ENCODE measurements at regions not wholly inside any gene's neighbourhood (a gene's known extent, or its start where the extent isn't known, plus 50 kb on each side); places are given as distances from the start of the nearest gene placed in this dataset.

DNA sequence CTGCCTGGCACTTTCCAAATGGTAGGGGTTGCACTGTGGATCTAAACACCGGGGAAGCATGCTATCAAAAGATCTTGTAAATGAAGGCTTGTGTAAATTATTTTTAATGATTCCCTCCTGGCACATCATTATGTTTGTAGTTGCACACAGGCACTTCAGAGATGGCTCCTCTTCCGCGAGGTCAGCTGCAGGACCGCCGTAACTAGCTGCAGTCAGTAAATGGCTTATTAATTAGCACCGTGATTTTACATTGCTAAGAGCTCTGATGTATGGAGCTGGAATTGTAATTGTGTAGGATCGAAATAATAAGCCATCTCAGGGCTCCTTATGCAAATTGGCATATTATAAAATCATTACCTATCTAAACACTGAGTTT lies 397.6 kb upstream of the IRX1 start:
- no peak for ATAC-seq (ENCODE audit: insufficient number of reproducible peaks, low FRiP score, low read depth)
- Histone ChIP-seq H3K36me3 (no peaks in the 10 kb centered on the region), H3K27ac (no peak overlapping the region), H3K4me1 (ENCODE audit: control insufficient read depth in 1 of 2, low read depth in 2 of 2) (no peaks in the 10 kb centered on the region), H3K27me3 (replicated peaks; ENCODE audit: insufficient read depth) (no peaks in the 10 kb centered on the region), H3K9me3 (no peaks in the 10 kb centered on the region), H3K4me3 (no peak overlapping the region)
- no peak for TF ChIP-seq CTCF (IDR thresholded peaks at IDR 0.05)
- no peak for DNase-seq (ENCODE audit: low spot score)

DNA sequence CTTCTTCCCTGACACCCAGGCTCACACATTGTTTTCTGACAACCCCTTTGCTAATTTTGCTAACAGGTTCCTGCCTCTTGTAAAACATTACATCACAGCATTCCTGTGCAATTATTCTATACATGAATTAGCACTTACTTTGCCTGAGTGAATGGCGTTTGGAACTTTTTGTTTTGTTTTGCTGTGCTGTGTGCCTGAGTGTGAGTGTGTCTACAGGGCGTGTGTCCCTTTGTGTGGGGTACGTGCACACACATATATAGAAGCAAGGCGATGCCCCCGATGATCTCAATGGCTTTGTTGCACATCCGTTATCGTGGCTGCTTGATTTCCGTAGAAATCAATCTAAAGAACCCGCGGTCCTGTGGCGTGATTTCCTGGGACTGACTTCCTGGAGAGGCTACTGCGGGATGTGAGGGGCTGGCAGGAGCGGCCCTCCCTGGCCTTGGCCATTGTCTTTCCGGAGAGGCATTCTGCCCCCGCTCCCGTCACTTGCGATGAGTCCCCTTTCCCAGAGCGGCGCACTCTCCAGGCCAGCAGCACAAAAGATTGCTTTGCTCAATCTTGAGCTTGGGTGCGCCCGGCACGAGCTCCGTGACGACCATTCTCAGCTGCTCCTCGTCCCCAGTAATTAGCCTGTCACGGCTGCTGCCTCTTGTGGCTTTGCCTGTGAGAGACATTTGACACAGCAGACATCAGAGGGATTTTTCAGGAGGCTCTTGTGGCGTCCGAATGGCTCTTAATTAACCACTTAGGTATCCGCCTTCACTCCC lies 398.1 kb upstream of the IRX1 start:
- H3K27me3 ChIP-seq (replicated peaks; ENCODE audit: insufficient read depth), result no peaks in the 10 kb centered on the region
- ATAC-seq (ENCODE audit: insufficient number of reproducible peaks, low FRiP score, low read depth), result no peak

DNA sequence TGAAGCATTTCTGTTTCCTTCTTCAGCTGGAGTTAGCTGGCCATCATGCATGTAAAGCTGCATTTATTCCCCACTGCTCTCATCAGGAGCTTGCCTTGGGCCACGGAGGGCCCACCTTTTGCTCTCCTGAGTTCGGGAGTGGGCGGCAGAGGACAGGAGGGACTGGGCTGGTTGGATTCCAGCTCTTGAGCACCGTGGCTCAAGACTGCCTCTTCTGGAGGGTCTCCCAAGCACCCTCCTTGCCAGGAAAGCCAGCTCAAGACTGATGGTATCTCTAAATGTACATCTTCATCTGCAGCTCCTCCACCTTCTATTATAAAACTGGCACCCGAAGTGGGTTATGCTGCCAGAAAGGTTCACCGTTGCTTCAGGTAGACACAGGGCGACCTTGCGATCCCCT lies 399.6 kb upstream of the IRX1 start:
- H3K9me3 ChIP-seq, result no peaks in the 10 kb centered on the region
- H3K4me1 ChIP-seq (ENCODE audit: control insufficient read depth in 1 of 2, low read depth in 2 of 2), result no peaks in the 10 kb centered on the region
- no peaks in the 10 kb centered on the region for H3K36me3 ChIP-seq
- no peaks in the 10 kb centered on the region for H3K27me3 ChIP-seq (replicated peaks; ENCODE audit: insufficient read depth)
- DNase-seq (ENCODE audit: low spot score) (no peak), ATAC-seq (ENCODE audit: insufficient number of reproducible peaks, low FRiP score, low read depth) (no peak)
- no peak overlapping the region for H3K27ac ChIP-seq
- no peak overlapping the region for H3K4me3 ChIP-seq
- no peak for TF ChIP-seq CTCF (IDR thresholded peaks at IDR 0.05)

More for the DNA sequence above, 398.1 kb upstream of the IRX1 start:
- no peak for TF ChIP-seq CTCF (IDR thresholded peaks at IDR 0.05)
- H3K4me3 ChIP-seq, result no peak overlapping the region
- no peaks in the 10 kb centered on the region for H3K4me1 ChIP-seq (ENCODE audit: control insufficient read depth in 1 of 2, low read depth in 2 of 2)
- no peaks in the 10 kb centered on the region for H3K9me3 ChIP-seq
- no peaks in the 10 kb centered on the region for H3K36me3 ChIP-seq
- DNase-seq (ENCODE audit: low spot score), result no peak
- no peak overlapping the region for H3K27ac ChIP-seq

DNA sequence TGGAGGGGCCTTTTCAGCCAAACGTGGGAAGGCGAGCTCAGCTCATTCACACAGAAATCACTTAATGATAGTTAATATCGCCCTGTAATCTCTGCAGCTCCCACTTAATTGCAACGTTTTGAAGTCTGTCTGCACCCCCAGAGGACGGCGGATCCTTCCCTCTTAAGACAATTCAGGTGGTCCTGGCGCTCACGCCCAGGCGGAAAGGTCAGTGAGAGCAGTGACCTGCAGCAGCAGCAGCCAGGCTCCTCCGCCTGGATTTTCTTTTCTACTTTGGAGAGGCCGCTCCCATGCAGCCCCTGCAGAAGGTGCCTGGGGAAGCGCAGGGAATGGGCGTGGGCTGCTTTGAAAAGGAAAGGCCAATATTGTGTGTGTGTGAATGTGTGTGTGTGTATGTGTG lies 400.9 kb upstream of the IRX1 start:
- TF ChIP-seq CTCF (IDR thresholded peaks at IDR 0.05), result no peak
- Histone ChIP-seq H3K9me3 (no peaks in the 10 kb centered on the region), H3K4me1 (ENCODE audit: control insufficient read depth in 1 of 2, low read depth in 2 of 2) (no peaks in the 10 kb centered on the region), H3K4me3 (no peak overlapping the region), H3K27ac (no peak overlapping the region), H3K27me3 (replicated peaks; ENCODE audit: insufficient read depth) (no peaks in the 10 kb centered on the region), H3K36me3 (no peaks in the 10 kb centered on the region)
- ATAC-seq (ENCODE audit: insufficient number of reproducible peaks, low FRiP score, low read depth) (no peak), DNase-seq (ENCODE audit: low spot score) (no peak)

GRCh38 chr5:3194271-3194670 lies 401.4 kb upstream of the IRX1 start:
- no peak for ATAC-seq (ENCODE audit: insufficient number of reproducible peaks, low FRiP score, low read depth)
- no peak for TF ChIP-seq CTCF (IDR thresholded peaks at IDR 0.05)
- H3K27me3 ChIP-seq (replicated peaks; ENCODE audit: insufficient read depth), result no peaks in the 10 kb centered on the region
- no peaks in the 10 kb centered on the region for H3K9me3 ChIP-seq
- H3K36me3 ChIP-seq, result no peaks in the 10 kb centered on the region
- H3K4me1 ChIP-seq (ENCODE audit: control insufficient read depth in 1 of 2, low read depth in 2 of 2), result no peaks in the 10 kb centered on the region
- no peak for DNase-seq (ENCODE audit: low spot score)
- H3K4me3 ChIP-seq, result no peak overlapping the region
- H3K27ac ChIP-seq, result no peak overlapping the region
